Glutamatergic neuron (in vitro differentiated cells): ENCODE measurements at regions not wholly inside any gene's neighbourhood (a gene's known extent, or its start where the extent isn't known, plus 50 kb on each side); places are given as distances from the start of the nearest gene placed in this dataset.
"Not testable (repeated sequence)": the region's sequence is repeated elsewhere in the genome, so short reads cannot be mapped to it uniquely, and the experiment has no call there.

Experiments
- DNase-seq: peaks from one replicate; pipeline ENCODE4 v3.0.0; 2022
- H3K27ac Mint-ChIP-seq: one replicate; pipeline ENCODE4 v1.8.0; 2020; ENCODE audit warnings: mild to moderate bottlenecking, mixed read lengths, inconsistent platforms; ENCODE audit not compliant: unreplicated experiment
- H3K27me3 Mint-ChIP-seq: one replicate; pipeline ENCODE4 v1.8.0; 2020; ENCODE audit warnings: mild to moderate bottlenecking, moderate library complexity, mixed read lengths, inconsistent platforms; ENCODE audit not compliant: unreplicated experiment
- H3K36me3 Mint-ChIP-seq: one replicate; pipeline ENCODE4 v1.8.0; 2020; ENCODE audit warnings: mild to moderate bottlenecking, mixed read lengths, inconsistent platforms; ENCODE audit not compliant: unreplicated experiment
- H3K4me1 Mint-ChIP-seq: one replicate; pipeline ENCODE4 v1.8.0; 2020; ENCODE audit warnings: mild to moderate bottlenecking, low read depth, mixed read lengths, inconsistent platforms; ENCODE audit not compliant: unreplicated experiment
- H3K4me3 Mint-ChIP-seq: one replicate; pipeline ENCODE4 v1.8.0; 2020; ENCODE audit warnings: mild to moderate bottlenecking, mixed read lengths, inconsistent platforms; ENCODE audit not compliant: unreplicated experiment
- H3K9me3 Mint-ChIP-seq: one replicate; pipeline ENCODE4 v1.8.0; 2020; ENCODE audit warnings: mild to moderate bottlenecking, moderate library complexity, mixed read lengths, inconsistent platforms; ENCODE audit not compliant: unreplicated experiment

DNA sequence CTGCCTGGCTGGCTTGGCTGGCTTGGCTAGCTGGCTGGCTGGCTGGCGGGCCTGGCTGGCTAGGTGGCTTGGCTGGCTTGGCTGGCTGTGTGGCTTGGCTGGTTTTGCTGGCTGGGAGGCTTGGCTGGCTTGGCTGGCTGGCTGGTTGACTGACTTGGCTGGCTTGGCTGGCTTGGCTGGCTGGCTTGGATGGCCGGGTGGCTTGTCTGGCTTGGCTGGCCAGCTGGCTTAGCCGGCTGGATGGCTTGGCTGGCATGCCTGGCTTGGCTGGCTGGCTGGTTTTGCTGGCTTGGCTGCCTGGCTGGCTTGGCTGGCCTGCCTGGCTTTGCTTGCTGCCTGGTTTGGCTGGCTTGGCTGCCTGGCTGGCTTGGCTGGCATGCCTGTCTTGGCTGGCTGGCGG lies 2817.3 kb downstream of the RPIA start:
- not testable (repeated sequence) for DNase-seq

DNA sequence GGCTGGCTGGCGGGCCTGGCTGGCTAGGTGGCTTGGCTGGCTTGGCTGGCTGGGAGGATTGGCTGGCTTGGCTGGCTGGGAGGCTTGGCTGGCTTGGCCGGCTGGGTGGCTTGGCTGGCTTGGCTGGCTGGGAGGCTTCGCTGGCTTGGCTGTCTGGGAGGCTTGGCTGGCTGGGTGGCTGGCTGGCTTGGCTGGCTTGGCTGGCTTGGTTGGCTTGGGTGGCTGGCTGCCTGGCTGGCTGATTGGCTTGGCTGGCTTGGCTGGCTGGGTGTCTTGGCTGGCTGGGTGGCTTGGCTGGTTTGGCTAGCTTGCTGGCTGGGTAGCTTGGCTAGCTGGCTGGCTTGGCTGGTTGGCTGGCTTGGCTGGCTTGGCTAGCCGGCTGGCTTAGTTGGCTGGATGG lies 2817.8 kb downstream of the RPIA start:
- H3K36me3 Mint-ChIP-seq, H3K9me3 Mint-ChIP-seq, H3K27ac Mint-ChIP-seq, H3K4me3 Mint-ChIP-seq, H3K27me3 Mint-ChIP-seq, H3K4me1 Mint-ChIP-seq, DNase-seq: not testable (repeated sequence)

More for the DNA sequence above, 2817.3 kb downstream of the RPIA start:
- not testable (repeated sequence) for H3K27me3 Mint-ChIP-seq, H3K4me1 Mint-ChIP-seq, H3K9me3 Mint-ChIP-seq, H3K27ac Mint-ChIP-seq, H3K36me3 Mint-ChIP-seq, H3K4me3 Mint-ChIP-seq

DNA sequence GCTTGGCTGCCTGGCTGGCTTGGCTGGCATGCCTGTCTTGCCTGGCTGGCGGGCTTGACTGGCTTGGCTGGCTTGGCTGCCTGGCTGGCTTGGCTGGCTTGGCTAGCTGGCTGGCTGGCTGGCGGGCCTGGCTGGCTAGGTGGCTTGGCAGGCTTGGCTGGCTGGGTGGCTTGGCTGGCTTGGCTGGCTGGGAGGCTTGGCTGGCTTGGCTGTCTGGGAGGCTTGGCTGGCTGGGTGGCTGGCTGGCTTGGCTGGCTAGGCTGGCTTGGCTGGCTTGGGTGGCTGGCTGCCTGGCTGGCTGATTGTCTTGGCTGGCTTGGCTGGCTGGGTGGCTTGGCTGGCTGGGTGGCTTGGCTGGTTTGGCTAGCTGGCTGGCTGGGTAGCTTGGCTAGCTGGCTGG lies 2819.7 kb downstream of the RPIA start:
- H3K36me3 Mint-ChIP-seq, H3K27ac Mint-ChIP-seq, H3K9me3 Mint-ChIP-seq, H3K27me3 Mint-ChIP-seq, DNase-seq, H3K4me3 Mint-ChIP-seq, H3K4me1 Mint-ChIP-seq: not testable (repeated sequence)

DNA sequence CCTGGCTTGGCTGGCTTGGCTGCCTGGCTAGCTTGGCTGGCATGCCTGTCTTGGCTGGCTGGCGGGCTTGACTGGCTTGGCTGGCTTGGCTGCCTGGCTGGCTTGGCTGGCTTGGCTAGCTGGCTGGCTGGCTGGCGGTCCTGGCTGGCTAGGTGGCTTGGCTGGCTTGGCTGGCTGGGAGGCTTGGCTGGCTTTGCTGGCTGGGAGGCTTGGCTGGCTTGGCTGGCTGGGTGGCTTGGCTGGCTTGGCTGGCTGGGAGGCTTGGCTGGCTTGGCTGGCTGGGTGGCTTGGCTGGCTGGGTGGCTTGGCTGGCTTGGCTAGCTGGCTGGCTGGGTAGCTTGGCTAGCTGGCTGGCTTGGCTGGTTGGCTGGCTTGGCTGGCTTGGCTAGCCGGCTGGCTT lies 2824.5 kb downstream of the RPIA start:
- DNase-seq, H3K36me3 Mint-ChIP-seq: not testable (repeated sequence)

DNA sequence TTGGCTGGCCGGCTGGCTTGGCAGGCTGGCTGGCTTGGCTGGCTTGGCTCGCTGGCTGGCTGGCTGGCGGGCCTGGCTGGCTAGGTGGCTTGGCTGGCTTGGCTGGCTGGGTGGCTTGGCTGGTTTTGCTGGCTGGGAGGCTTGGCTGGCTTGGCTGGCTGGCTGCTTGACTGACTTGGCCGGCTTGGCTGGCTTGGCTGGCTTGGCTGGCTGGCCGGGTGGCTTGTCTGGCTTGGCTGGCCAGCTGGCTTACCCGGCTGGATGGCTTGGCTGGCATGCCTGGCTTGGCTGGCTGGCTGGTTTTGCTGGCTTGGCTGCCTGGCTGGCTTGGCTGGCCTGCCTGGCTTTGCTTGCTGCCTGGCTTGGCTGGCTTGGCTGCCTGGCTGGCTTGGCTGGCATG lies 2825.2 kb downstream of the RPIA start:
- not testable (repeated sequence) for H3K27ac Mint-ChIP-seq, H3K9me3 Mint-ChIP-seq, H3K4me3 Mint-ChIP-seq, H3K4me1 Mint-ChIP-seq, H3K27me3 Mint-ChIP-seq, DNase-seq, H3K36me3 Mint-ChIP-seq

More for the DNA sequence above, 2824.5 kb downstream of the RPIA start:
- H3K27ac Mint-ChIP-seq, H3K27me3 Mint-ChIP-seq, H3K9me3 Mint-ChIP-seq, H3K4me3 Mint-ChIP-seq, H3K4me1 Mint-ChIP-seq: not testable (repeated sequence)

DNA sequence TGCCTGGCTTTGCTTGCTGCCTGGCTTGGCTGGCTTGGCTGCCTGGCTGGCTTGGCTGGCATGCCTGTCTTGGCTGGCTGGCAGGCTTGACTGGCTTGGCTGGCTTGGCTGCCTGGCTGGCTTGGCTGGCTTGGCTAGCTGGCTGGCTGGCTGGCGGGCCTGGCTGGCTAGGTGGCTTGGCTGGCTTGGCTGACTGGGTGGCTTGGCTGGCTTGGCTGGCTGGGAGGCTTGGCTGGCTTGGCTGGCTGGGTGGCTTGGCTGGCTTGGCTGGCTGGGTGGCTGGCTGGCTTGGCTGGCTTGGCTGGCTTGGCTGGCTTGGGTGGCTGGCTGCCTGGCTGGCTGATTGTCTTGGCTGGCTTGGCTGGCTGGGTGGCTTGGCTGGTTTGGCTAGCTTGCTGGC lies 2826.4 kb downstream of the RPIA start:
- DNase-seq, H3K9me3 Mint-ChIP-seq, H3K27me3 Mint-ChIP-seq, H3K4me3 Mint-ChIP-seq, H3K27ac Mint-ChIP-seq, H3K4me1 Mint-ChIP-seq, H3K36me3 Mint-ChIP-seq: not testable (repeated sequence)

DNA sequence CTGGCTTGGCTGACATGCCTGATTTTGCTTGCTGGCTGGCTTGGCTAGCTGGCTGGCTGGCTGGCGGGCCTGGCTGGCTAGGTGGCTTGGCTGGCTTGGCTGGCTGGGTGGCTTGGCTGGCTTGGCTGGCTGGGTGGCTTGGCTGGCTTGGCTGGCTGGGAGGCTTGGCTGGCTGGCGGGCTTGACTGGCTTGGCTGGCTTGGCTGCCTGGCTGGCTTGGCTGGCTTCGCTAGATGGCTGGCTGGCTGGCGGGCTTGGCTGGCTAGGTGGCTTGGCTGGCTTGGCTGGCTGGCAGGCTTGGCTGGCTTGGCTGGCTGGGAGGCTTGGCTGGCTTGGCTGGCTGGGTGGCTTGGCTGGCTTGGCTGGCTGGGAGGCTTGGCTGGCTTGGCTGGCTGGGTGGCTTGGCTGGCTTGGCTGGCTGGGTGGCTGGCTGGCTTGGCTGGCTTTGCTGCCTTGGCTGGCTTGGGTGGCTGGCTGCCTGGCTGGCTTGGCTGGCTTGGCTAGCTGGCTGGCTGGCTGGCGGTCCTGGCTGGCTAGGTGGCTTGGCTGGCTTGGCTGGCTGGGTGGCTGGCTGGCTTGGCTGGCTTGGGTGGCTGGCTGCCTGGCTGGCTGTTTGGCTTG lies 2827.0 kb downstream of the RPIA start:
- not testable (repeated sequence) for H3K27ac Mint-ChIP-seq, H3K36me3 Mint-ChIP-seq, H3K4me1 Mint-ChIP-seq, H3K4me3 Mint-ChIP-seq, H3K9me3 Mint-ChIP-seq, H3K27me3 Mint-ChIP-seq, DNase-seq

DNA sequence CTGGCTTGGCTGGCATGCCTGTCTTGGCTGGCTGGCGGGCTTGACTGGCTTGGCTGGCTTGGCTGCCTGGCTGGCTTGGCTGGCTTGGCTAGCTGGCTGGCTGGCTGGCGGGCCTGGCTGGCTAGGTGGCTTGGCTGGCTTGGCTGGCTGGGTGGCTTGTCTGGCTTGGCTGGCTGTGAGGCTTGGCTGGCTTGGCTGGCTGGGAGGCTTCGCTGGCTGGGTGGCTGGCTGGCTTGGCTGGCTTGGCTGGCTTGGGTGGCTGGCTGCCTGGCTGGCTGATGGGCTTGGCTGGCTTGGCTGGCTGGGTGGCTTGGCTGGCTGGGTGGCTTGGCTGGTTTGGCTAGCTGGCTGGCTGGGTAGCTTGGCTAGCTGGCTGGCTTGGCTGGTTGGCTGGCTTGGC lies 2827.9 kb downstream of the RPIA start:
- not testable (repeated sequence) for H3K27ac Mint-ChIP-seq, H3K9me3 Mint-ChIP-seq, H3K4me3 Mint-ChIP-seq, H3K27me3 Mint-ChIP-seq, H3K36me3 Mint-ChIP-seq, H3K4me1 Mint-ChIP-seq, DNase-seq

DNA sequence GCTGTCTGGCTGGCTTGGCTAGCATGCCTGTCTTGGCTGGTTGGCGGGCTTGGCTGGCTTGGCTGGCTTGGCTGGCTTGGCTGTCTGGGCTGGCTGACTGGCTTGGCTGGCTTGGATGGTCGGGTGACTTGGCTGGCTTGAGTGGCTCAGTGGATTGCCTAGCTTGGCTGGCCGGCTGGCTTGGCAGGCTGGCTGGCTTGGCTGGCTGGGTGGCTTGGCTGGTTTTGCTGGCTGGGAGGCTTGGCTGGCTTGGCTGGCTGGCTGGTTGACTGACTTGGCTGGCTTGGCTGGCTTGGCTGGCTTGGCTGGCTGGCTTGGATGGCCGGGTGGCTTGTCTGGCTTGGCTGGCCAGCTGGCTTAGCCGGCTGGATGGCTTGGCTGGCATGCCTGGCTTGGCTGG lies 2828.4 kb downstream of the RPIA start:
- H3K9me3 Mint-ChIP-seq, H3K4me3 Mint-ChIP-seq, H3K27ac Mint-ChIP-seq, DNase-seq, H3K4me1 Mint-ChIP-seq, H3K36me3 Mint-ChIP-seq, H3K27me3 Mint-ChIP-seq: not testable (repeated sequence)

DNA sequence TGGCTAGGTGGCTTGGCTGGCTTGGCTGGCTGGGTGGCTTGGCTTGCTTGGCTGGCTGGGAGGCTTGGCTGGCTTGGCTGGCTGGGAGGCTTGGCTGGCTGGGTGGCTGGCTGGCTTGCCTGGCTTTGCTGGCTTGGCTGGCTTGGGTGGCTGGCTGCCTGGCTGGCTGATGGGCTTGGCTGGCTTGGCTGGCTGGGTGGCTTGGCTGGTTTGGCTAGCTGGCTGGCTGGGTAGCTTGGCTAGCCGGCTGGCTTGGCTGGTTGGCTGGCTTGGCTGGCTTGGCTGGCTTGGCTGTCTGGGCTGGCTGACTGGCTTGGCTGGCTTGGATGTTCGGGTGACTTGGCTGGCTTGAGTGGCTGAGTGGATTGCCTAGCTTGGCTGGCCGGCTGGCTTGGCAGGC lies 2829.1 kb downstream of the RPIA start:
- H3K36me3 Mint-ChIP-seq, DNase-seq, H3K9me3 Mint-ChIP-seq, H3K4me3 Mint-ChIP-seq, H3K27me3 Mint-ChIP-seq, H3K4me1 Mint-ChIP-seq, H3K27ac Mint-ChIP-seq: not testable (repeated sequence)

DNA sequence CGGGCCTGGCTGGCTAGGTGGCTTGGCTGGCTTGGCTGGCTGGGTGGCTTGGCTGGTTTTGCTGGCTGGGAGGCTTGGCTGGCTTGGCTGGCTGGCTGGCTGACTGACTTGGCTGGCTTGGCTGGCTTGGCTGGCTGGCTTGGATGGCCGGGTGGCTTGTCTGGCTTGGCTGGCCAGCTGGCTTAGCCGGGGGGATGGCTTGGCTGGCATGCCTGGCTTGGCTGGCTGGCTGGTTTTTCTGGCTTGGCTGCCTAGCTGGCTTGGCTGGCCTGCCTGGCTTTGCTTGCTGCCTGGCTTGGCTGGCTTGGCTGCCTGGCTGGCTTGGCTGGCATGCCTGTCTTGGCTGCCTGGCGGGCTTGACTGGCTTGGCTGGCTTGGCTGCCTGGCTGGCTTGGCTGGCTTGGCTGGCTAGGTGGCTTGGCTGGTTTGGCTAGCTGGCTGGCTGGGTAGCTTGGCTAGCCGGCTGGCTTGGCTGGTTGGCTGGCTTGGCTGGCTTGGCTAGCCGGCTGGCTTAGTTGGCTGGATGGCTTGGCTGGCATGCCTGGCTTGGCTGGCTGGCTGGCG lies 2829.6 kb downstream of the RPIA start:
- not testable (repeated sequence) for H3K4me3 Mint-ChIP-seq, DNase-seq, H3K4me1 Mint-ChIP-seq, H3K36me3 Mint-ChIP-seq, H3K27ac Mint-ChIP-seq, H3K27me3 Mint-ChIP-seq, H3K9me3 Mint-ChIP-seq

DNA sequence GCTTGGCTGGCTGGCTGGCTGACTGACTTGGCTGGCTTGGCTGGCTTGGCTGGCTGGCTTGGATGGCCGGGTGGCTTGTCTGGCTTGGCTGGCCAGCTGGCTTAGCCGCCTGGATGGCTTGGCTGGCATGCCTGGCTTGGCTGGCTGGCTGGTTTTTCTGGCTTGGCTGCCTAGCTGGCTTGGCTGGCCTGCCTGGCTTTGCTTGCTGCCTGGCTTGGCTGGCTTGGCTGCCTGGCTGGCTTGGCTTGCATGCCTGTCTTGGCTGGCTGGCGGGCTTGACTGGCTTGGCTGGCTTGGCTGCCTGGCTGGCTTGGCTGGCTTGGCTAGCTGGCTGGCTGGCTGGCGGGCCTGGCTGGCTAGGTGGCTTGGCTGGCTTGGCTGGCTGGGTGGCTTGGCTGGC lies 2830.5 kb downstream of the RPIA start:
- not testable (repeated sequence) for H3K27me3 Mint-ChIP-seq, H3K27ac Mint-ChIP-seq, H3K9me3 Mint-ChIP-seq, DNase-seq, H3K4me3 Mint-ChIP-seq, H3K4me1 Mint-ChIP-seq, H3K36me3 Mint-ChIP-seq

DNA sequence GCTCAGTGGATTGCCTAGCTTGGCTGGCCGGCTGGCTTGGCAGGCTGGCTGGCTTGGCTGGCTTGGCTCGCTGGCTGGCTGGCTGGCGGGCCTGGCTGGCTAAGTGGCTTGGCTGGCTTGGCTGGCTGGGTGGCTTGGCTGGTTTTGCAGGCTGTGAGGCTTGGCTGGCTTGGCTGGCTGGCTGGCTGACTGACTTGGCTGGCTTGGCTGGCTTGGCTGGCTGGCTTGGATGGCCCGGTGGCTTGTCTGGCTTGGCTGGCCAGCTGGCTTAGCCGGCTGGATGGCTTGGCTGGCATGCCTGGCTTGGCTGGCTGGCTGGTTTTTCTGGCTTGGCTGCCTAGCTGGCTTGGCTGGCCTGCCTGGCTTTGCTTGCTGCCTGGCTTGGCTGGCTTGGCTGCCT lies 2831.4 kb downstream of the RPIA start:
- H3K36me3 Mint-ChIP-seq, H3K27ac Mint-ChIP-seq, H3K4me1 Mint-ChIP-seq, H3K4me3 Mint-ChIP-seq, H3K9me3 Mint-ChIP-seq, DNase-seq, H3K27me3 Mint-ChIP-seq: not testable (repeated sequence)
